LNCaP clone FGC (cell line): ENCODE measurements at regions not wholly inside any gene's neighbourhood (a gene's known extent, or its start where the extent isn't known, plus 50 kb on each side); places are given as distances from the start of the nearest gene placed in this dataset.

ENCODE experiments used
- DNase-seq: peaks from one replicate; pipeline ENCODE4 v3.0.0-alpha.2; 2011; ENCODE audit warnings: low read depth
- H3K4me3 ChIP-seq: 2 replicates; pipeline ENCODE4 v1.5.1; 2011; ENCODE audit warnings: mild to moderate bottlenecking, low read depth, low read length, control low read depth
- TF ChIP-seq, protein P1 (sequence below): IDR thresholded peaks from 2 replicates; pipeline ENCODE4 v1.5.1; 2012; ENCODE audit warnings: mild to moderate bottlenecking; ENCODE audit not compliant: control insufficient read depth, insufficient read depth; ENCODE audit errors: extremely low read depth

DNA sequence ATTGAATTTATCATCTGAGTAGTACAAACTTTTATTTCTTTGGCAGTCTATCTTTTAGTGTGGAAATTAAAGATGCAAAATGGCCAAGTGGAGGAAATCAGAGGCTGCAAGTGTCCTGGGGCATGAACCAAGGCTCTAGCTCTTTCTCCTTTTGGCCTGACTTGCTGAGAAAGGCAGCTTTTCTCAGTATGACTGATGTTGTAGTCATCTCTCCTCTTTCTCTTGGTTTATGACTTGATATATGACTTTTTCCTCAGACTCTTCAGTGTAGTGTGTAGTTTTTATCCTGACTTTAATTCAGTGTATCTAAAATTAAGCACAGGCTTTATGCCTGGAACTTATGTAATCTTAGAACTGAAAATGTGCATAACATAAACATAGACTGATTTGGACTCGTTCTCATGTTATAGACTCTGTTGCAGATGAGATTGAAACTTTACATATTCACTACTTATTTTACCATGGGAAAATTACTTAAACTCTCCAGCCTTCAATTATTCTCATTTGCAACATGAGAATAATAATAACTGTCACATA lies 65.7 kb downstream of the SLITRK5 start:
- H3K4me3 ChIP-seq = no peak overlapping the region
- TF ChIP-seq, protein P1, sequence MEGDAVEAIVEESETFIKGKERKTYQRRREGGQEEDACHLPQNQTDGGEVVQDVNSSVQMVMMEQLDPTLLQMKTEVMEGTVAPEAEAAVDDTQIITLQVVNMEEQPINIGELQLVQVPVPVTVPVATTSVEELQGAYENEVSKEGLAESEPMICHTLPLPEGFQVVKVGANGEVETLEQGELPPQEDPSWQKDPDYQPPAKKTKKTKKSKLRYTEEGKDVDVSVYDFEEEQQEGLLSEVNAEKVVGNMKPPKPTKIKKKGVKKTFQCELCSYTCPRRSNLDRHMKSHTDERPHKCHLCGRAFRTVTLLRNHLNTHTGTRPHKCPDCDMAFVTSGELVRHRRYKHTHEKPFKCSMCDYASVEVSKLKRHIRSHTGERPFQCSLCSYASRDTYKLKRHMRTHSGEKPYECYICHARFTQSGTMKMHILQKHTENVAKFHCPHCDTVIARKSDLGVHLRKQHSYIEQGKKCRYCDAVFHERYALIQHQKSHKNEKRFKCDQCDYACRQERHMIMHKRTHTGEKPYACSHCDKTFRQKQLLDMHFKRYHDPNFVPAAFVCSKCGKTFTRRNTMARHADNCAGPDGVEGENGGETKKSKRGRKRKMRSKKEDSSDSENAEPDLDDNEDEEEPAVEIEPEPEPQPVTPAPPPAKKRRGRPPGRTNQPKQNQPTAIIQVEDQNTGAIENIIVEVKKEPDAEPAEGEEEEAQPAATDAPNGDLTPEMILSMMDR = no peak
- DNase-seq = no peak

DNA sequence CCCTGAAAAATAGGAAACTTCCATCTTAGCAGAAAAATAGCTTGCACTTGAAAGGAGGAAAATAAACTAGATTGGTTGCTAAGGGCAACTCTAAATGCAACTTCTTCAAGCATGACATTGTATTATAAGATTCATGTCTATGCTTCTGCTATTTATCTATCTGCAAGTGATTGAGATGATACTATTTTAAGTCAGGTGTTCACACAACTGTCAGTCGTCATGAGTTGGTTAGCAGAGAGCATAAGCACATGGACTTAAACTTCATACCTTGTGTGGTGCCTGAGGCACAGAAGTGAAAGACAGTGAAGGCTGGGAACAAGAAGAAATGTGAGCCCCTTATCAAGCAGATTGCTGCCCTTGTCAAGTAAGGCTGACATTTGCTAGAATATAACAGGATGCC lies 82.9 kb downstream of the SLITRK5 start:
- TF ChIP-seq, protein P1 = no peak
- DNase-seq = no peak
- no peak overlapping the region for H3K4me3 ChIP-seq

DNA sequence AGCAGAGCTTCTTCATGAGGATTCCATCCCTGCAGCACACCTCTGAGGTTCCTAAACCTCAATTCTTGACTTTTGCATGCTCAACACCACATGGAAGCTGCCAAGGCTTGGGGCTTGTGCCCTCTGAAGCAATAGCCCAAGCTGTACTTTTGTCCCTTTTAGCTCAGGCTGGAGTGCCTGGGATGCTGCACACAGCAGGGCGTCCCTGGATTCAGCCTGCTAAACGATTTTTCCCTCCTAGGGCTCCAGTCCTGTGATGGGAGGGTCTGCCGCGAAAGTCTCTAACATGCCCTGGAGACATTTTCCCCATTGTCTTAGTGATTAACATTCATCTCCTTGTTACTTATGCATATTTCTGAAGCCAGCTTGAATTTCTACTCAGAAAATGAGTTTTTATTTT lies 98.3 kb downstream of the SLITRK5 start:
- TF ChIP-seq, protein P1 = no peak
- DNase-seq = no peak
- no peak overlapping the region for H3K4me3 ChIP-seq

DNA sequence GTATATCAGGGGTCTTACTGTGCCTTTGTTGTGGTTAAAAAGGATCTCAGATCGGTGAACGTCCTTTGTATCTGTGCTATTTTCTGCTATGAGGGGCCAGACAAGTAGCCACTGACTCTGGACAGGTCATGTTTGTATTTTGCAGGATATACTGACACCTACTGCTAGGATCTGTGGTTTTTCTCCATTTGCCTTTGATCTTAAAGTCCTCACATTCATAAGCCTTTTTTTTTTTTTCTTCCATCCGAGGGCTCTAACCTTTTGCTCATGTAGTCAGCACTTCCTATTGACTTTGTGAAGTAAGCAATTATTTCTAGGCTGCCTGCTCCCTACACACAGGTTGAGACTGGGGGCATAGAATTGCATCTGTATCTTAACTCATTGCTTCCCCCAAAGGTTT lies 106.2 kb downstream of the SLITRK5 start:
- TF ChIP-seq, protein P1 = no peak

DNA sequence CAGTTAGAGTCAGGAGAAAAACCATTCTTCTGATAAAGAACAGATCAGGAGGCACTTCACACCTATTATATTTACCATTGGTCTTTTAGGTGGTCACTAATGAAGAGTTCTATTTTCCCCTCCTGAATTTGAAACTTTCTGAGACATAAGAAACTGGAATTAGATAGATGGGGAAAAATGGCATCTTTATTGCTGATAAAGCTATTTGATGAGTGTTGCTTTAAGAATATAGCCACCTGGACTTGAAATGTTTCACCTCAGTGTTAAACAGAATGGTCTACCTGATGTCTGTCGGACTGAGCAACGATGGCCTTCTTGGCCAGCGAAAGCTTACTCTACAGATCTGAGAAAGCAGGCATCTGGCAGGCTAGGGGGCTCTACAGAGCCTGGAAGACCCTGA lies 107.0 kb downstream of the SLITRK5 start:
- no peak overlapping the region for H3K4me3 ChIP-seq
- TF ChIP-seq, protein P1 = no peak
- DNase-seq = no peak

More for the DNA sequence above, 106.2 kb downstream of the SLITRK5 start:
- no peak for DNase-seq
- no peak overlapping the region for H3K4me3 ChIP-seq

DNA sequence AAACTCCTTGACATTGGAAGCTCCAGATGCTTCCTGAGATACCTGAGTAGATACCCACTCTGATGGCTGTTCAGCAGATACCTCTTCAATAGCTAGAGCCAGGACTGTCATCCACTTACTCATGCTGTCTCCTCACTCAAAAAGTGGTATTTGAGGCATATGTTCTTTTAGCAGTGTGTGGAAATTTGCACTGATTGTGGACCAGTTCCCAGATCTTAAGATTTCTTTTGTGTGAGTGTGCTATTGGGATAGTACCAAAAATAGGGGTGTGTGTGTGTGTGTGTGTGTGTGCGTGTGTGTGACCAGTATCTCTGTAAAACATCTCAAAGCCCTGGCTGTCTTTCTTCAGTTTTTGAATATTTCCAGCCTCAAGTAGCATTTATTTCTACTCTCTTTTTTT lies 108.3 kb downstream of the SLITRK5 start:
- TF ChIP-seq, protein P1 = no peak
- DNase-seq = no peak
- no peak overlapping the region for H3K4me3 ChIP-seq

DNA sequence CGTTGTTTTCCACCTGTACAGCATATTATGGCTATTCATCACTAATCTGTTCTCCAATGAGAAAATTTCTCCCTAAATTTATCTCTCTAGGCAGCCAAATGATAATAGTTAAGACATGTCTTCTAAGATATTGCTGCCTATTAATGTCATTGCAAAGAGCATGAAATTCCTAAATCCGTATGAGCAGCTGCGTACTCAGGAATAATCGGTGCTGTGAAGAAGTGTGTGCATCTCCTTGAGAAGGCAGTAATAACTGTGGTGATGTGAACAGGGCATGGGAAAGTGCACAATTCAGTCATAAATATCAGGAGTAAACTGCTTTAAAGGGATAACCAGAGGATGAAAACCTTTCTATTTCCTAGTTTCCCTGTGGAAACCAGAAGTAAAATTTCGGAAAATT lies 112.2 kb downstream of the SLITRK5 start:
- TF ChIP-seq, protein P1 = no peak
- H3K4me3 ChIP-seq = no peak overlapping the region
- DNase-seq = no peak
